ENCODE measurements at regions not wholly inside any gene's neighbourhood (a gene's known extent, or its start where the extent isn't known, plus 50 kb on each side); places are given as distances from the start of the nearest gene placed in this dataset.
"Not testable (repeated sequence)": the region's sequence is repeated elsewhere in the genome, so short reads cannot be mapped to it uniquely, and the experiment has no call there.

DNA sequence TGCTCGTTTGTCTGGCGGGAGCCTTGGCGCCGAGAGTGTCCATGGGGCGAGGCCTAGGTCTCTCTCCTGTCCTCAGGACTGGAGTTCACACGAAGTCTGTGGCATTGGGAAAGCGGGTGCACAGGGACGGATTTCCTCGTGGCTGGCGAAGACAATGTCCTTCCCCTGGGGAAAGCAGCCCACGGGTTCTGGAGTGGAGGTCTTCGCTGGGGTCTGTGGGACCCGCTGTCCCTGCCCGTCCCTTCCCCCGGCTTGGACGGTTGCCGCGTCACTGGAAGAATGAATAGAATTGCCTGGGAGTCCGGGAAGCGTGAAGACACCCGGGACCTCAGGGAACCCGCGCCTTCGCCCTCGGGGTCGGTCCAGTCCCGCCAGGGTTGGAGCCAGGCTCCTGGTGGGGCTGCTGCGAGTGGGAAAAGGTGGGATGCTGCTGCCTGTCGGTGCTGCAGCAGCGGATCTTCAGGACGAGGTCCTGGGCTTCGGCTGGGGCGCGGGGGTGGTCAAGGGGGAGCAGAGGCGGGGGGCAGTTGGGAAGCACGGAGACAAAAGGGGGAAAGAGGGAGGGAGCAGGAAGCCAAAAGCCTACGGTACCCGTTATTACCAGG lies 441.8 kb upstream of the DEFB115 start:
- no peak for TF ChIP-seq CTCF (conservative IDR thresholded peaks at IDR 0.05)
- 82 to 83% methylated on average over 32 to 38 of the region's 38 CpGs for WGBS, 2 experiments (ENCODE audit: insufficient coverage in 1 of 2, insufficient read length in 1 of 2)
- H3K4me3 ChIP-seq (ENCODE audit: low read length), result no peak overlapping the region
- no peak overlapping the region for H3K27ac Mint-ChIP-seq
- DNase-seq, result no peak
- H3K4me1 ChIP-seq (ENCODE audit: control insufficient read depth, insufficient read depth, low read length), result no peaks in the 10 kb centered on the region
- H3K9ac ChIP-seq (ENCODE audit: extremely low read depth, low read length, poor library complexity, severe bottlenecking), result no peak overlapping the region
- peaks cover 2% of the 10 kb centered on the region for H3K27me3 Mint-ChIP-seq (ENCODE audit: insufficient read depth)
- no peaks in the 10 kb centered on the region for H3K9me3 Mint-ChIP-seq
- no peak overlapping the region for H3K4me3 Mint-ChIP-seq
- H3K9me3 ChIP-seq (ENCODE audit: control insufficient read depth, low read length), result peaks cover 38% of the 10 kb centered on the region
- peaks cover 5% of the 10 kb centered on the region for H3K27me3 ChIP-seq (ENCODE audit: control insufficient read depth, insufficient read depth, low read length, poor library complexity, severe bottlenecking)
- no peak overlapping the region for H3K27ac ChIP-seq (ENCODE audit: low read depth, low read length)
- no peaks in the 10 kb centered on the region for H3K36me3 ChIP-seq (ENCODE audit: control insufficient read depth, insufficient read depth, low read length)
- H3K36me3 Mint-ChIP-seq (ENCODE audit: low read depth), result no peaks in the 10 kb centered on the region
- H3K4me1 Mint-ChIP-seq, result no peaks in the 10 kb centered on the region

- Histone ChIP-seq H3K4me1 (ENCODE audit: control insufficient read depth, insufficient read depth, low read length) (no peaks in the 10 kb centered on the region), H3K27ac (ENCODE audit: low read depth, low read length) (no peak overlapping the region), H3K4me3 (ENCODE audit: low read length) (no peak overlapping the region), H3K9ac (ENCODE audit: extremely low read depth, low read length, poor library complexity, severe bottlenecking) (no peak overlapping the region), H3K27me3 (ENCODE audit: control insufficient read depth, insufficient read depth, low read length, poor library complexity, severe bottlenecking) (peaks cover 5% of the 10 kb centered on the region), H3K36me3 (ENCODE audit: control insufficient read depth, insufficient read depth, low read length) (no peaks in the 10 kb centered on the region), H3K9me3 (ENCODE audit: control insufficient read depth, low read length) (peaks cover 41% of the 10 kb centered on the region)
- H3K4me3 Mint-ChIP-seq, result no peak overlapping the region
- no peaks in the 10 kb centered on the region for H3K4me1 Mint-ChIP-seq
- H3K36me3 Mint-ChIP-seq (ENCODE audit: low read depth), result no peaks in the 10 kb centered on the region
- no peak for TF ChIP-seq CTCF (conservative IDR thresholded peaks at IDR 0.05)
- WGBS, 2 experiments (ENCODE audit: insufficient coverage in 1 of 2, insufficient read length in 1 of 2), result 87 to 89% methylated on average over 35 to 44 of the region's 44 CpGs
- DNase-seq, result peak; percentile 53
- no peaks in the 10 kb centered on the region for H3K9me3 Mint-ChIP-seq
- no peak overlapping the region for H3K27ac Mint-ChIP-seq
- H3K27me3 Mint-ChIP-seq (ENCODE audit: insufficient read depth), result peaks cover 2% of the 10 kb centered on the region
Observed at GRCh38 chr20:30816182-30816645, 441.2 kb upstream of the DEFB115 start.

GRCh38 chr20:30821615-30822014 lies 435.8 kb upstream of the DEFB115 start:
- not testable (repeated sequence) for DNase-seq; H3K4me3 ChIP-seq (ENCODE audit: low read length); H3K36me3 Mint-ChIP-seq (ENCODE audit: low read depth); H3K27me3 ChIP-seq (ENCODE audit: control insufficient read depth, insufficient read depth, low read length, poor library complexity, severe bottlenecking); H3K4me3 Mint-ChIP-seq; H3K4me1 ChIP-seq (ENCODE audit: control insufficient read depth, insufficient read depth, low read length); H3K9ac ChIP-seq (ENCODE audit: extremely low read depth, low read length, poor library complexity, severe bottlenecking); H3K4me1 Mint-ChIP-seq; H3K36me3 ChIP-seq (ENCODE audit: control insufficient read depth, insufficient read depth, low read length); H3K9me3 Mint-ChIP-seq; H3K27ac Mint-ChIP-seq; H3K27me3 Mint-ChIP-seq (ENCODE audit: insufficient read depth); H3K27ac ChIP-seq (ENCODE audit: low read depth, low read length)
- WGBS, 2 experiments (ENCODE audit: insufficient coverage in 1 of 2, insufficient read length in 1 of 2), result 63 to 71% methylated on average over 1 of the region's 1 CpG
- H3K9me3 ChIP-seq (ENCODE audit: control insufficient read depth, low read length), result peaks cover 54% of the 10 kb centered on the region

- H3K36me3 ChIP-seq (ENCODE audit: control insufficient read depth, insufficient read depth, low read length); H3K9ac ChIP-seq (ENCODE audit: extremely low read depth, low read length, poor library complexity, severe bottlenecking); H3K4me1 Mint-ChIP-seq; DNase-seq; H3K4me3 Mint-ChIP-seq; H3K4me1 ChIP-seq (ENCODE audit: control insufficient read depth, insufficient read depth, low read length); H3K27me3 ChIP-seq (ENCODE audit: control insufficient read depth, insufficient read depth, low read length, poor library complexity, severe bottlenecking); H3K27ac ChIP-seq (ENCODE audit: low read depth, low read length); H3K36me3 Mint-ChIP-seq (ENCODE audit: low read depth); H3K27me3 Mint-ChIP-seq (ENCODE audit: insufficient read depth); H3K27ac Mint-ChIP-seq; H3K4me3 ChIP-seq (ENCODE audit: low read length): not testable (repeated sequence)
- WGBS, 2 experiments (ENCODE audit: insufficient coverage in 1 of 2, insufficient read length in 1 of 2), result 92 to 95% methylated on average over 7 of the region's 7 CpGs
- peaks cover 66% of the 10 kb centered on the region for H3K9me3 ChIP-seq (ENCODE audit: control insufficient read depth, low read length)
- H3K9me3 Mint-ChIP-seq, result peaks cover 28% of the 10 kb centered on the region
Observed at GRCh38 chr20:30824666-30825065, 432.8 kb upstream of the DEFB115 start.

DNA sequence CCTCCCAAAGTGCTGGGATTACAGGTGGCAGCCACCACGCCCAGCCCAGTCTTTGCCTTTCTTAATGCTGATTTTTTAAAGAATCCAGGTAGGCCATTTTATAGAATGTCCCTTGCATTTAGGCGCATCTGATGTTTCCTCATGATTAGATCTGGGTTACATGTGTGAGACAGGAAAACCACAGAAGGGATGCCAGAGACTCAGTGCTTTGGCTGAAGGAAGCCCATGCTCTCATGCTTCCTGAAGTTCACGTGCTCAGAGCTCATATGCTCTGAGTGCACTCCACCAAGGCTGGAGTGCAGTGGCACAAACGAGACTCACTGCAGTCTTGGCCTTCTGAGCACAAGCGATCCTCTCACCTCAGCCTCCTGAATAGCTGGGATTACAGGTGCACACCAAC lies 411.5 kb upstream of the DEFB115 start:
- not testable (repeated sequence) for H3K27ac ChIP-seq (ENCODE audit: low read depth, low read length); H3K4me1 Mint-ChIP-seq; H3K27me3 Mint-ChIP-seq (ENCODE audit: insufficient read depth); H3K36me3 ChIP-seq (ENCODE audit: control insufficient read depth, insufficient read depth, low read length); DNase-seq; H3K27me3 ChIP-seq (ENCODE audit: control insufficient read depth, insufficient read depth, low read length, poor library complexity, severe bottlenecking); H3K36me3 Mint-ChIP-seq (ENCODE audit: low read depth); H3K4me3 ChIP-seq (ENCODE audit: low read length); H3K27ac Mint-ChIP-seq; H3K9ac ChIP-seq (ENCODE audit: extremely low read depth, low read length, poor library complexity, severe bottlenecking); H3K4me3 Mint-ChIP-seq; H3K9me3 ChIP-seq (ENCODE audit: control insufficient read depth, low read length); H3K4me1 ChIP-seq (ENCODE audit: control insufficient read depth, insufficient read depth, low read length)
- WGBS, 2 experiments (ENCODE audit: insufficient coverage in 1 of 2, insufficient read length in 1 of 2), result 74 to 86% methylated on average over 4 to 5 of the region's 5 CpGs
- peaks cover 63% of the 10 kb centered on the region for H3K9me3 Mint-ChIP-seq

GRCh38 chr20:30868271-30868670 lies 389.2 kb upstream of the DEFB115 start:
- not testable (repeated sequence) for DNase-seq; H3K27ac ChIP-seq (ENCODE audit: low read depth, low read length)
- peaks cover 14% of the 10 kb centered on the region for H3K9me3 ChIP-seq (ENCODE audit: control insufficient read depth, low read length)

More at GRCh38 chr20:30868271-30868670, 389.2 kb upstream of the DEFB115 start:
- H3K36me3 Mint-ChIP-seq (ENCODE audit: low read depth); H3K9ac ChIP-seq (ENCODE audit: extremely low read depth, low read length, poor library complexity, severe bottlenecking); H3K36me3 ChIP-seq (ENCODE audit: control insufficient read depth, insufficient read depth, low read length); H3K27me3 ChIP-seq (ENCODE audit: control insufficient read depth, insufficient read depth, low read length, poor library complexity, severe bottlenecking); H3K4me1 ChIP-seq (ENCODE audit: control insufficient read depth, insufficient read depth, low read length); H3K4me3 Mint-ChIP-seq; H3K27me3 Mint-ChIP-seq (ENCODE audit: insufficient read depth); H3K27ac Mint-ChIP-seq; H3K4me1 Mint-ChIP-seq; H3K4me3 ChIP-seq (ENCODE audit: low read length): not testable (repeated sequence)
- peaks cover 82% of the 10 kb centered on the region for H3K9me3 Mint-ChIP-seq
- whole genome bisulfite sequencing, 2 experiments (ENCODE audit: insufficient coverage in 1 of 2, insufficient read length in 1 of 2), result 81 to 83% methylated on average over 5 to 12 of the region's 12 CpGs
